ENCODE measurements at regions not wholly inside any gene's neighbourhood (a gene's known extent, or its start where the extent isn't known, plus 50 kb on each side); places are given as distances from the start of the nearest gene placed in this dataset.
"Not testable (repeated sequence)": the region's sequence is repeated elsewhere in the genome, so short reads cannot be mapped to it uniquely, and the experiment has no call there.

GRCh38 chr11:71638801-71639519 lies 56.3 kb upstream of the KRTAP5-11 start:
- H3K27me3 Mint-ChIP-seq, result peaks cover 19% of the 10 kb centered on the region
- H3K36me3 Mint-ChIP-seq (ENCODE audit: low read depth); intact Hi-C loops (cut with micrococcal nuclease); H3K4me1 Mint-ChIP-seq; H3K9me3 Mint-ChIP-seq; H3K27ac Mint-ChIP-seq: not testable (repeated sequence)
- H3K4me3 Mint-ChIP-seq, result peak overlapping the region; percentile 41
- DNase-seq, result peak; percentile 91

DNA sequence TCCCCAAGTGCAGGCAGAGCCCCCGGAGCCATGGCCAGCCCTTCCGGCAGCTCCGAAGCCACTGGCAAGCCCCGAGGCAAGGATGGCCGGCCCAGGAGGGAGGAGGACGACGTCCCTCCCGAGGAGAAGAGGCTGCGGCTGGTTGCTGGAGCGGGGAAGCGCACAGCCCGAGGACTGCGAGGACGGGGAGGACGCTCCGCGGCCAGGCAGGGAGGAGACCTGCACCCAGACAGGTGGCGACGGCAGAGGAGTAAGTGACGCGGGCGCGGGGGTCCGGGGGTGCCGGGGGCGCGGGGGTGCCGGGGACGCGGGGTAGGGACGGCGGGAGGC lies 56.8 kb upstream of the KRTAP5-11 start:
- H3K4me1 Mint-ChIP-seq; H3K36me3 Mint-ChIP-seq (ENCODE audit: low read depth); intact Hi-C loops (cut with micrococcal nuclease); H3K9me3 Mint-ChIP-seq; H3K4me3 Mint-ChIP-seq; H3K27ac Mint-ChIP-seq: not testable (repeated sequence)
- peak; percentile 60 for DNase-seq
- peaks cover 19% of the 10 kb centered on the region for H3K27me3 Mint-ChIP-seq

GRCh38 chr11:71639916-71640315 lies 57.2 kb upstream of the KRTAP5-11 start:
- H3K27ac Mint-ChIP-seq; H3K4me1 Mint-ChIP-seq; intact Hi-C loops (cut with micrococcal nuclease); H3K36me3 Mint-ChIP-seq (ENCODE audit: low read depth); DNase-seq; H3K9me3 Mint-ChIP-seq: not testable (repeated sequence)
- peaks cover 19% of the 10 kb centered on the region for H3K27me3 Mint-ChIP-seq
- peak overlapping the region; percentile 15 for H3K4me3 Mint-ChIP-seq

DNA sequence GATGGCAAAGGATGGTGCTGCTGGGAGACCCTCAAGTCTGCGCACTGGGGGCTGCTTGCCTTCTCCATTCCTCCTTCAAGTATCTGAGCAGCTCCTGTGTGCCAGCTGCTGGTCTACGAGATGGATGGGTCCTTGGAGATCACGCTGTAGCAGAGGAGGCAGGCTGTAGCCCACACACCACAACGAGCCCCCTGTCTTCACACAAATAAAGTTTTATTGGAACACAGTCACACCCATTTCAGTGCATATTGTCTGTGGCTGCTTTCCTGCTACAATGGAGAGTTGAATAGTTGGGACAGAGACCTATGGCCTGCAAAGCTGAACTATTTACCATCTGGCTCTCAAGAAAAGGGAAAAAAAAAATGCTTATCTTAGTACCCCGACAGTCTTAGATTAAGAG lies 64.4 kb upstream of the KRTAP5-11 start:
- H3K36me3 Mint-ChIP-seq (ENCODE audit: low read depth); H3K4me1 Mint-ChIP-seq; H3K9me3 Mint-ChIP-seq; H3K27ac Mint-ChIP-seq; DNase-seq; intact Hi-C loops (cut with micrococcal nuclease); H3K4me3 Mint-ChIP-seq; H3K27me3 Mint-ChIP-seq: not testable (repeated sequence)

DNA sequence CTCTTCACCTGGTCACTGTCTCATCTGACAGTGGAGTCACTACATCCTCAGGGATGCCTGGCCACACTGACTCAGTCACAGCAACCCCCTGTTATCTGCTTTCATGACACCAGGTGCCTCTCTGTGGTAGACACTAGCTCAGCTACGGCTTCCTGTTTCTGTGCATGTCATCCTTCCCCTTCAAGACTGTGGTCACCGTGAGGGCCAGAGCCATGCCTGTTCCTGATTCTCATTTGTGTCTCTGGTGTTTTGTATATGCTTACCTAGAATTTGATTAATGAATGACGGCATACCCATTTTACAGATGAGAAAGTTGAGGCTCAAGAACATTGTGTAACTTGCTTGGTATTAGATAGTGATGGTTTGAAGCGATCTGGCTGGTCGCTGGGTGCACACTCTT lies 70.3 kb upstream of the KRTAP5-11 start:
- H3K27ac Mint-ChIP-seq; DNase-seq; H3K36me3 Mint-ChIP-seq (ENCODE audit: low read depth); intact Hi-C loops (cut with micrococcal nuclease); H3K4me1 Mint-ChIP-seq; H3K9me3 Mint-ChIP-seq; H3K27me3 Mint-ChIP-seq; H3K4me3 Mint-ChIP-seq: not testable (repeated sequence)

DNA sequence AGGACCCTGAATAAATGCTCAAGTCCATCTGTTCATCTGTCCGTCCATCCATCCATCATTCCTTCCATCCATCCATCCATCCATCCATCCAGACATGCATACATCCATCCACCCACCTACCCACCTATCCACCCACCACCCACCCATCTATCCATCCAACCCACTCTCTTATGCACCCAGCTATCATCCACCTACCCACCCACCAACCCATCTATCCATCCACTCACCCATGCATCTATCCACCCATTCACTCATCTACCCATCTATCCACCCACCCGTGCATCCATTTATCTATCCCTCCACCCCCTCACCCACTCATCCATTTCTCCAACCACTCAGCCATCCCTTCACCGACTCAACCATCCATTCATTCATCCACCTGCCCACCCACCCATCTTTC lies 71.7 kb upstream of the KRTAP5-11 start:
- H3K4me1 Mint-ChIP-seq; H3K4me3 Mint-ChIP-seq; DNase-seq; H3K36me3 Mint-ChIP-seq (ENCODE audit: low read depth); H3K27me3 Mint-ChIP-seq; H3K27ac Mint-ChIP-seq; intact Hi-C loops (cut with micrococcal nuclease); H3K9me3 Mint-ChIP-seq: not testable (repeated sequence)

- intact Hi-C loops (cut with micrococcal nuclease); H3K4me1 Mint-ChIP-seq; H3K9me3 Mint-ChIP-seq; H3K36me3 Mint-ChIP-seq (ENCODE audit: low read depth); H3K4me3 Mint-ChIP-seq; H3K27me3 Mint-ChIP-seq; DNase-seq; H3K27ac Mint-ChIP-seq: not testable (repeated sequence)
Measured at GRCh38 chr11:71655041-71655440, 72.4 kb upstream of the KRTAP5-11 start.

DNA sequence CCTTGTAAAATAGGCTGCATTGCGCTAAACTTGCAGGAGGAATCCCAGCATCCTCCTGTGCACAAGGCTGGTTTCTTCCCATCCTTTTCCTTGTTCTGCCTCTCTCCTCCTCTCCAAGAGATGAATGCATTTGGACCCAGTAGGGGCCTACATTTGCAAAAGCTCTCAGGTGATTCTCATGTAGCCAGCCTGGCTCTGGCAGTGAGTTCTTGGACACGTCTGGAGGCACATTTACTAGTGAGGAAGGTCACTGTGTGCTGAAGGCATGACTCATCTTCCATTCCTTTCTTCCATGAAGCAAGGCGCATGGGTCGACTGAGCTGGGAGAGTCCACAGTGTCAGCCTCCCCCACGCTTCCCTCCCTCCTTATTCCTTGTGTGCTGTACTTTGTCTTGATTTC lies 73.8 kb upstream of the KRTAP5-11 start:
- H3K27ac Mint-ChIP-seq; H3K36me3 Mint-ChIP-seq (ENCODE audit: low read depth): not testable (repeated sequence)

DNA sequence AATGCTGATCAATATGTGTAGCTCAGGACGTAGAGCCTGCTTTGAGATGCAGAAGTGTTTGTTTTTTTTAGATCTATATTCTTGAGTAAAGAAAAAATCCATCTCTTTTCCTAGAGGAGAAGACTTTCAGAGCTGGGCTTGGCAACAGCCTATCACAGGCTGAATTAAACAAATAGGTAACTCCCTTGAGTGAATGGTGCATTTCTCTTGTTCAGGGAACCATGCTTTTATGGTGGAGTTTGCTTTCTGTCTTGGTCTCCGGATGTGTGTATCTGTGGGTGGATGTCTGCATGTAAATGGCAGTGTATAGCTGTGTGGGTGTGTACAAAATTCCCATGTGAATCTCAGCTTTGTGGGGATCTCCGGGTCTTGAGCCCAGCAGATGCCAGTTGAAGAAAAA lies 82.3 kb upstream of the KRTAP5-11 start:
- H3K27ac Mint-ChIP-seq; H3K4me3 Mint-ChIP-seq; H3K27me3 Mint-ChIP-seq; H3K9me3 Mint-ChIP-seq; H3K36me3 Mint-ChIP-seq (ENCODE audit: low read depth); intact Hi-C loops (cut with micrococcal nuclease); H3K4me1 Mint-ChIP-seq; DNase-seq: not testable (repeated sequence)

More for the DNA sequence above, 73.8 kb upstream of the KRTAP5-11 start:
- H3K4me3 Mint-ChIP-seq; H3K4me1 Mint-ChIP-seq; H3K27me3 Mint-ChIP-seq; intact Hi-C loops (cut with micrococcal nuclease); H3K9me3 Mint-ChIP-seq; DNase-seq: not testable (repeated sequence)

- H3K27ac Mint-ChIP-seq; intact Hi-C loops (cut with micrococcal nuclease); H3K4me1 Mint-ChIP-seq; H3K27me3 Mint-ChIP-seq; H3K36me3 Mint-ChIP-seq (ENCODE audit: low read depth); H3K9me3 Mint-ChIP-seq; DNase-seq; H3K4me3 Mint-ChIP-seq: not testable (repeated sequence)
Measured at GRCh38 chr11:71698110-71698509, 115.4 kb upstream of the KRTAP5-11 start.

- H3K4me3 Mint-ChIP-seq; H3K4me1 Mint-ChIP-seq; H3K27me3 Mint-ChIP-seq; H3K9me3 Mint-ChIP-seq; intact Hi-C loops (cut with micrococcal nuclease); H3K36me3 Mint-ChIP-seq (ENCODE audit: low read depth); DNase-seq; H3K27ac Mint-ChIP-seq: not testable (repeated sequence)
Measured at GRCh38 chr11:71698961-71699360, 116.3 kb upstream of the KRTAP5-11 start.

DNA sequence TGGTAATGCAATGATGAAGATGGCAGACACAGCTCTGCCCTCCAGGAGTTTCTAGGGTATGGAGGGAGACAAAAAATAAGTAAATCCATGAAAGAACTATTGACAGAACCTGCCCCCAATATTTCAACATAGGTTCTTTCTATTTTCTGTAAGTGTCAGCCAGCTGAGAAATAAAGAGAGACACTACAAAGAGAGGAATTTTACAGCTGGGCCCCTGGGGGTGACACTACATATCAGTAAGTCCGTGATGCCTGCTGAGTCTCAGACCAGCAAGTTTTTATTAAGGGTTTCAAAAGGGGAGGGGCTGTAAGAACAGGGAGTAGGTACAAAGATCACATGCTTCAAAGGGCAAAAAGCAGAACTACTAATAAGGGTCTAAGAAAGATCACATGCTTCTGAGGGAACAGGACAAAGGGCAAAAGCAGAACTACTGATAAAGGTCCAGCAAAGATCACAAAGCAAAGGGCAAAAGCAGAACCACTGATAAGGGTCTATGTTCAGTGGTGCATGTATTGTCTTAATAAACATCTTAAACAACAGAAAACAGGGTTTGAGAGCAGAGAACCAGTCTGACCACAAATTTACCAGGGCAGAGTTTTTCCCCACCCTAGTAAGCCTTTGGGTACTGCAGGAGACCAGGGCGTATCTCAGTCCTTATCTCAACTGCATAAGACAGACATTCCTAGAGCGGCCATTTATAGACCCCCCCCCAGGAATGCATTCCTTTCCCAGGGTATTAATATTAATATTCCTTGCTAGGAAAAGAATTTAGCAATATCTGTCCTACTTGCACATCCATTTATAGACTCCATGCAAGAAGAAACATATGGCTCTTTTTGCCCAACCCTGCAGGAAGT lies 119.0 kb upstream of the KRTAP5-11 start:
- DNase-seq; intact Hi-C loops (cut with micrococcal nuclease); H3K36me3 Mint-ChIP-seq (ENCODE audit: low read depth); H3K27me3 Mint-ChIP-seq; H3K4me1 Mint-ChIP-seq; H3K27ac Mint-ChIP-seq; H3K4me3 Mint-ChIP-seq; H3K9me3 Mint-ChIP-seq: not testable (repeated sequence)

GRCh38 chr11:71705086-71705737 lies 122.5 kb upstream of the KRTAP5-11 start:
- H3K27me3 Mint-ChIP-seq; H3K36me3 Mint-ChIP-seq (ENCODE audit: low read depth); DNase-seq; intact Hi-C loops (cut with micrococcal nuclease); H3K4me3 Mint-ChIP-seq; H3K27ac Mint-ChIP-seq; H3K4me1 Mint-ChIP-seq; H3K9me3 Mint-ChIP-seq: not testable (repeated sequence)

DNA sequence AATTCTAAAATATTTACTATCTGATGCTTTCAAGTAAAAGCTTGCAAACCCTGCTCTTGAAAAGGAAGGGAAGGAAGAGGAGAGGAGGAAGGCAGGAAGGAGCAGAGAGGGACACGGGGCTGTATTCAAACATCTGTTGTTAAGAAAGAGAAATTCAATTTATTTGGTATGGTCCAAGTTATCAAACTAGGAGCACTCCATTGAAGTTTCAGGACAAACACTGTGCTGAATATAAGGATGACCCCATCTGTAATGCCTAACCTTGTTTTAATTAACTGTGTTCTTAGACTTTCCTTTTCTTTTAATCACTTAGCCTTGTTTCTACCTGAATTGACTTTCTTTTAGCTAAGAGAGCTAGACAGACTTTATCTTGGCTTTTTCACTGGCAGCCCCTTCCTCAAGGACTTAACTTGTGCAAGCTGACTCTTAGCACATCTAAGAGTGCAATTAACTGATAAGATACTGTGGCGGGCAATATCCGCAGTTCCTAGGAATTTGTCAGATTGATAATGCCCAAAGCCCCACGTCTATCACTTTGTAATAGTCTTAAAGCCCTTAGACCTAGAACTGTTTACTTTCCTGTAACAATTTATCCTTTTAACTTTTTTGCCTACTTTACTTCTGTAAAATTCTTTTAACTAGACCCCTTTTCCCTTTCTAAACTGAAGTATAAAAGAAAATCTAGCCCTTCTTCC lies 123.2 kb upstream of the KRTAP5-11 start:
- intact Hi-C loops (cut with micrococcal nuclease); H3K9me3 Mint-ChIP-seq; DNase-seq; H3K36me3 Mint-ChIP-seq (ENCODE audit: low read depth); H3K27me3 Mint-ChIP-seq; H3K27ac Mint-ChIP-seq; H3K4me3 Mint-ChIP-seq; H3K4me1 Mint-ChIP-seq: not testable (repeated sequence)

Data from activated CD4-positive, alpha-beta T cell treated with anti-CD3 and anti-CD28 coated beads, Interleukin-2, amount 10 ng/mL, durations not matched to agents 24 days and 14 days (primary cell).